Tibial nerve (tissue), 4 donors: ENCODE measurements at regions not wholly inside any gene's neighbourhood (a gene's known extent, or its start where the extent isn't known, plus 50 kb on each side); places are given as distances from the start of the nearest gene placed in this dataset.

ENCODE experiments used
- DNase-seq, 2 donors: peaks; one replicate each; pipeline ENCODE4 v3.0.0-alpha.2; 2019; ENCODE audit warnings: low spot score in 2 of 2
- H3K27ac ChIP-seq, 4 donors: fragments of 200-600 bp; sonication (generic) in 3 of 4; one replicate each; pipeline ENCODE4 v1.5.1; 2017 to 2019; ENCODE audit warnings: mild to moderate bottlenecking in 1 of 4
- H3K27me3 ChIP-seq, 2 donors: fragments of 200-600 bp; sonication (generic) in 1 of 2; one replicate each; pipeline versions ENCODE4 v1.5.1 to v1.6.0; 2017 to 2019
- H3K36me3 ChIP-seq, 3 donors: fragments of 200-600 bp; sonication (generic); one replicate each; pipeline ENCODE4 v1.5.1; 2018 to 2019
- H3K4me1 ChIP-seq, 4 donors: fragments of 200-600 bp; sonication (generic) in 3 of 4; one replicate each; pipeline ENCODE4 v1.5.1; 2017 to 2019
- H3K4me3 ChIP-seq, 4 donors: fragments of 200-600 bp; sonication (generic) in 3 of 4; one replicate each; pipeline ENCODE4 v1.5.1; 2017 to 2019; ENCODE audit warnings: mild to moderate bottlenecking in 1 of 4, moderate library complexity in 1 of 4
- H3K9me3 ChIP-seq, 4 donors: fragments of 200-600 bp; sonication (generic) in 3 of 4; one replicate each; pipeline ENCODE4 v1.5.1; 2017 to 2019
- EP300 ChIP-seq, 2 donors: sonication (generic); formaldehyde crosslinking; IDR thresholded peaks; one replicate each; pipeline ENCODE4 v1.6.1; 2017; ENCODE audit warnings: antibody characterized with exemption in 2 of 2, mild to moderate bottlenecking in 1 of 2
- POLR2A ChIP-seq, 2 donors: fragments of 450-650 bp; IDR thresholded peaks; one replicate each; pipeline ENCODE4 v1.6.1; 2017; ENCODE audit warnings: antibody characterized with exemption in 2 of 2, mild to moderate bottlenecking in 2 of 2, moderate library complexity in 2 of 2
- WGBS, 2 donors: methylation state at CpG; one replicate each; pipeline ENCODE4 v1.1.5; 2018; 5-methylcytosine and 5-hydroxymethylcytosine counted together
- TF ChIP-seq, protein P1 (sequence below), 5 experiments: fragments of 200-600 bp in 3 of 5; fragments of 450-650 bp in 2 of 5; sonication (generic) in 3 of 5; IDR thresholded peaks; one replicate each; pipeline ENCODE4 v1.5.1; 2016 to 2019; ENCODE audit warnings: antibody characterized with exemption in 5 of 5, mild to moderate bottlenecking in 3 of 5, moderate library complexity in 2 of 5

DNA sequence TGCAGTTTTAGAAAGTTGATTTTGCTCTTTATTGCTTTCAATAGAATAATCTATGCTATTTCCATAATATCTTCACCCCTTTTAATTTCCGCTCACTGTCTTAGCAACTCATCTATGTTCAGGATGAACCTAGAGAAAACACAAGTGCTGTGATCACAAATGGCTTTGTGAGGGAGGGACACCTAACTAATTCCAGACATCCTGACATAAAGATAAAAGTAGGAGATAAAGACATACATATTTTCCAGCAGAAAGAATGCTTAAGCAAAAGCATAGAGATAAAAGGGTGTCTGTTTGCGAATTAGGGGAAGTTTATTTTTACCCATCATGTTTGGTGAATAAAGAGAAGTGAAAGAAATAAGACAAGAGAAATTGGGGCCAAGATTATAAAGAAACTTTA, 254.2 kb downstream of the KCNJ2 start:
- H3K36me3 ChIP-seq = no peaks in the 10 kb centered on the region
- H3K4me3 ChIP-seq = no peak overlapping the region
- no peaks in the 10 kb centered on the region for H3K27me3 ChIP-seq
- no peaks in the 10 kb centered on the region for H3K4me1 ChIP-seq
- WGBS, 2 donors = 74 to 87% methylated on average over 2 of the region's 2 CpGs
- no peak overlapping the region for H3K27ac ChIP-seq
- no peak for TF ChIP-seq EP300 (IDR thresholded peaks at IDR 0.05)
- no peak for TF ChIP-seq POLR2A (IDR thresholded peaks at IDR 0.05)
- TF ChIP-seq, protein P1, sequence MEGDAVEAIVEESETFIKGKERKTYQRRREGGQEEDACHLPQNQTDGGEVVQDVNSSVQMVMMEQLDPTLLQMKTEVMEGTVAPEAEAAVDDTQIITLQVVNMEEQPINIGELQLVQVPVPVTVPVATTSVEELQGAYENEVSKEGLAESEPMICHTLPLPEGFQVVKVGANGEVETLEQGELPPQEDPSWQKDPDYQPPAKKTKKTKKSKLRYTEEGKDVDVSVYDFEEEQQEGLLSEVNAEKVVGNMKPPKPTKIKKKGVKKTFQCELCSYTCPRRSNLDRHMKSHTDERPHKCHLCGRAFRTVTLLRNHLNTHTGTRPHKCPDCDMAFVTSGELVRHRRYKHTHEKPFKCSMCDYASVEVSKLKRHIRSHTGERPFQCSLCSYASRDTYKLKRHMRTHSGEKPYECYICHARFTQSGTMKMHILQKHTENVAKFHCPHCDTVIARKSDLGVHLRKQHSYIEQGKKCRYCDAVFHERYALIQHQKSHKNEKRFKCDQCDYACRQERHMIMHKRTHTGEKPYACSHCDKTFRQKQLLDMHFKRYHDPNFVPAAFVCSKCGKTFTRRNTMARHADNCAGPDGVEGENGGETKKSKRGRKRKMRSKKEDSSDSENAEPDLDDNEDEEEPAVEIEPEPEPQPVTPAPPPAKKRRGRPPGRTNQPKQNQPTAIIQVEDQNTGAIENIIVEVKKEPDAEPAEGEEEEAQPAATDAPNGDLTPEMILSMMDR (IDR thresholded peaks at IDR 0.05) = no peak
- DNase-seq = no peak
- no peaks in the 10 kb centered on the region for H3K9me3 ChIP-seq

DNA sequence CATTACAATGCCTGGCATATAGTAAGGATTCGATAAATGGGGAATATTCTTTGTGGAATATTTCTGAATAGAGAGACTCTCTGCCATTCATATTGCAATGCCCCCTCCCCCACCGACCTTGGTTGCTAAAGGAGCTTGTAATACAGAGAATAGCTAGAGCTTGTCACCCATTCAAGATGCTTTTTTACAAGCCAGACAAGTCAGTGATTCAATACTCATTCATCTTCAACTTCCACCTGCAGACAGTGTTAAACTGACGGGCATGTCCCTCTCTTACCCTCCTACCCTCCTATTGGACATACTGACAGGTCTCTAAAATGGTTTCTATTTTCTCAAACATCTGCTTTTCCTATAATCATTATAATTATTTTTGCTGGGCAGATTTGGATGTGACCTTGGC, 257.4 kb downstream of the KCNJ2 start:
- no peak for DNase-seq
- Histone ChIP-seq H3K27me3 (no peaks in the 10 kb centered on the region), H3K9me3 (no peaks in the 10 kb centered on the region), H3K4me3 (no peak overlapping the region), H3K27ac (no peak overlapping the region), H3K4me1 (no peaks in the 10 kb centered on the region), H3K36me3 (no peaks in the 10 kb centered on the region)
- 55 to 57% methylated on average over 3 of the region's 3 CpGs for WGBS, 2 donors
- TF ChIP-seq, protein P1 (IDR thresholded peaks at IDR 0.05) = no peak

DNA sequence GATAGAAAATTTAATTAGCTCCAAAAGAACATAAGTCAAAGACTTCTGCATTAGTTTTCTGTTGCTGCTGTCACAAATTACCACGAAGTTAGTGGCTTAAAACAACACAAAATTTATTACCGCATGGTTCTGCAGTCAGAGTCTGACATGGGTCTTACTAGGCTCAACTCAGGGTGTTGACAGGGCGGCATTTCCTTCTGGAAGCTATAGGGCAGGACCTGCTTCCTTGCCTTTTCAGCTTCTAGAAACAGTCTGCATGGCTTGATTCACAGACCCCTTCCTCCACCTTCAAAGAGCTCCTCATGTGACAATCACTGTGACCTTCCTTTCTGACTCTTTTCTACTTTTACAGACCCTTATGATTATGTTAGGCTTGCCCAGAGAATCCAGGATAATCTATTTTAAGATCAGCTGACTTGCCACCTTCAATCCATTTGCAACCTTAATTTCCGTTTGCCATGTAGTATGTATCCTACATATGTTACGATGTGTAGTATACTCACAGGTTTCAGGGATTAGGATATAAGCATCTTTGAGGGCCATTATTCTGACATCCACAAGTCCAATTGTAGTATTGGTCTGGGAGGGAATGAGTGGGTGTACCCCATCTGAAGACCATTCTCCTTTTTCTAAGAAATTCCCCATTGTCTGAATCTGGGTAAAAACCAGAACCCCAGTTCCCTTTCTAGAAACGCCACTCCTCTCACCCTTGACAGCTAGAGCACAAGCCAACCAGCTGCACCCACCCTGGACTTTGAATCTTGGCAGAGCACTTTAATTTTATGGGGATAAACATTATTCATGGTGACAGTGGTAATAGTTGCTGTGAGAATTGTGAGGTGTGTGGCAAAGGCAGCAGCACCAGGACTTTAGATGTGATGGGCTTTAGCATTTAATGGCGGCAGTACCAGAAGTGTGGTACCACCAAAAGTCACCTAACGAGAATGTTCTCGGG, 265.5 kb downstream of the KCNJ2 start:
- no peaks in the 10 kb centered on the region for H3K9me3 ChIP-seq
- H3K36me3 ChIP-seq = no peaks in the 10 kb centered on the region
- H3K27ac ChIP-seq = no peak overlapping the region
- H3K27me3 ChIP-seq = no peaks in the 10 kb centered on the region
- 82 to 83% methylated on average over 9 of the region's 9 CpGs for WGBS, 2 donors
- H3K4me3 ChIP-seq = no peak overlapping the region
- TF ChIP-seq, protein P1 (IDR thresholded peaks at IDR 0.05) = no peak
- TF ChIP-seq EP300 (IDR thresholded peaks at IDR 0.05) (no peak), POLR2A (IDR thresholded peaks at IDR 0.05) (no peak)
- no peaks in the 10 kb centered on the region for H3K4me1 ChIP-seq
- no peak for DNase-seq

DNA sequence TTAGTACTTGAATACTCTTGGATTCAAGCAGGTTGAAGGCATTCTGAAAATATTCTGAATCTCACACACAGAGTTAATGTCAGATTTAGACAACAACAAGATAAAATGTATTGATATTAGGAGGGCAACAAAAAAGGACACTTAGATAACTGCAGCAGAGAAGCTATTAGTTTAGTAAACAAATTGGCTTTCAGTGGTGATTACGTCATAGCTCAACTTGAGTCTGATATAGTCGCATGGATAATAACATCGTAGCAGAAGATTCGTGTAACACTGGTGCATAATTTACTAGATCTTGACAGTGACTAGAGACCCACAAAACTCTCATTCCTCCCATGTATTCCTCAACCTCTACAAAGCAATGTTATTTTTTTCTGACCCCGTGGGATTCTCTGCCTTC, 268.3 kb downstream of the KCNJ2 start:
- no peak overlapping the region for H3K4me3 ChIP-seq

DNA sequence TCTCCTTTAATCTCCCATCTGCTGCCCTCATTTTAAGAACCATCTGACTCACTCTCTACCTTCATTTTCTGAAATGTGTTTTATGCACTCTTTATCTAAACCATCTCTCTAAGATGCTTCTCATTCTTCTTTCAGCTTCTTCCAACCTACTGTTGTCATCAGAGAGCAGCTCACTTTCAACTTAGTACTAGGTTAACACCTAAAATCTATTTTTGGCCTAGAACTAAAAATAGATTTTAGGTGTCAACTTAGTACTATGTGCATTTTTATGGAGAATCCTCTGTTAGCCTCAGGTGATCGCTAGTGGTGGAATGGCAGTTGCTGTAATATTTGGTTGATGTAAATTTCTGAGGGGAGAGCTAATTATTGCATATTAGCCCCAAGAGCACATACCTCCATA, 277.1 kb downstream of the KCNJ2 start:
- TF ChIP-seq, protein P1 (IDR thresholded peaks at IDR 0.05) = no peak
- TF ChIP-seq EP300 (IDR thresholded peaks at IDR 0.05) (no peak), POLR2A (IDR thresholded peaks at IDR 0.05) (no peak)
- Histone ChIP-seq H3K4me3 (no peak overlapping the region), H3K9me3 (peaks cover 0 to 3% (median 0%) of the 10 kb centered on the region in 4 donors), H3K27ac (no peak overlapping the region), H3K27me3 (no peaks in the 10 kb centered on the region), H3K4me1 (no peaks in the 10 kb centered on the region), H3K36me3 (no peaks in the 10 kb centered on the region)
- DNase-seq = no peak
- WGBS, 2 donors = 95 to 97% methylated on average over 1 of the region's 1 CpG

More for the DNA sequence above, 268.3 kb downstream of the KCNJ2 start:
- no peak for TF ChIP-seq EP300 (IDR thresholded peaks at IDR 0.05)
- no peak overlapping the region for H3K27ac ChIP-seq
- H3K36me3 ChIP-seq = no peaks in the 10 kb centered on the region
- H3K9me3 ChIP-seq = no peaks in the 10 kb centered on the region
- 78 to 83% methylated on average over 5 of the region's 5 CpGs for WGBS, 2 donors
- DNase-seq = no peak
- no peaks in the 10 kb centered on the region for H3K4me1 ChIP-seq
- no peaks in the 10 kb centered on the region for H3K27me3 ChIP-seq
